Upper lobe of left lung (tissue), 4 donors: ENCODE measurements at regions not wholly inside any gene's neighbourhood (a gene's known extent, or its start where the extent isn't known, plus 50 kb on each side); places are given as distances from the start of the nearest gene placed in this dataset.

Experiments used
- CTCF ChIP-seq, 6 experiments: fragments of 450-650 bp in 4 of 6; fragments of 200-600 bp in 2 of 6; sonication (generic) in 2 of 6; IDR thresholded peaks; one replicate each; pipeline ENCODE4 v1.5.1; 2016 to 2019; ENCODE audit warnings: antibody characterized with exemption in 6 of 6
- EP300 ChIP-seq, 4 donors: sonication (generic); formaldehyde crosslinking; IDR thresholded peaks; one replicate each; pipeline ENCODE4 v1.5.1; 2017; ENCODE audit warnings: antibody characterized with exemption in 4 of 4, control low read depth in 2 of 4
- POLR2A ChIP-seq, 4 donors: fragments of 450-650 bp; IDR thresholded peaks; one replicate each; pipeline ENCODE4 v1.5.1; 2016 to 2017; ENCODE audit warnings: antibody characterized with exemption in 4 of 4, mild to moderate bottlenecking in 2 of 4
- POLR2AphosphoS5 ChIP-seq, 2 donors: sonication (generic); formaldehyde crosslinking; IDR thresholded peaks; one replicate each; pipeline ENCODE4 v1.5.1; 2017; ENCODE audit warnings: antibody characterized with exemption in 2 of 2

GRCh38 chrX:113421432-113421831 lies 580.8 kb upstream of the AMOT start:
- TF ChIP-seq CTCF (IDR thresholded peaks at IDR 0.05) (no peak), EP300 (IDR thresholded peaks at IDR 0.05) (no peak), POLR2A (IDR thresholded peaks at IDR 0.05) (no peak), POLR2AphosphoS5 (IDR thresholded peaks at IDR 0.05) (no peak)
